ENCODE measurements at regions not wholly inside any gene's neighbourhood (a gene's known extent, or its start where the extent isn't known, plus 50 kb on each side); places are given as distances from the start of the nearest gene placed in this dataset.
"Not testable (repeated sequence)": the region's sequence is repeated elsewhere in the genome, so short reads cannot be mapped to it uniquely, and the experiment has no call there.

- POLR2A ChIA-PET: no interaction called here
- CTCF ChIA-PET: no interaction called here
- no peak overlapping the region for H3K4me3 Mint-ChIP-seq
- H3K9me3 Mint-ChIP-seq (ENCODE audit: insufficient read depth): peaks cover 4% of the 10 kb centered on the region
- DNase-seq (no peak), ATAC-seq (no peak)
- H3K27me3 Mint-ChIP-seq (ENCODE audit: low read depth): no peaks in the 10 kb centered on the region
- no peak overlapping the region for H3K27ac Mint-ChIP-seq
- H3K4me1 Mint-ChIP-seq (ENCODE audit: low read depth): no peaks in the 10 kb centered on the region
- no peaks in the 10 kb centered on the region for H3K36me3 Mint-ChIP-seq (ENCODE audit: low read depth)
These were observed 630.0 kb downstream of the TAF11L14 start for GRCh38 chr5:18264126-18264882.

GRCh38 chr5:18270635-18271338 is 636.5 kb downstream of the TAF11L14 start:
- H3K9me3 Mint-ChIP-seq (ENCODE audit: insufficient read depth): peaks cover 3% of the 10 kb centered on the region
- CTCF ChIA-PET: no interaction called here

DNA sequence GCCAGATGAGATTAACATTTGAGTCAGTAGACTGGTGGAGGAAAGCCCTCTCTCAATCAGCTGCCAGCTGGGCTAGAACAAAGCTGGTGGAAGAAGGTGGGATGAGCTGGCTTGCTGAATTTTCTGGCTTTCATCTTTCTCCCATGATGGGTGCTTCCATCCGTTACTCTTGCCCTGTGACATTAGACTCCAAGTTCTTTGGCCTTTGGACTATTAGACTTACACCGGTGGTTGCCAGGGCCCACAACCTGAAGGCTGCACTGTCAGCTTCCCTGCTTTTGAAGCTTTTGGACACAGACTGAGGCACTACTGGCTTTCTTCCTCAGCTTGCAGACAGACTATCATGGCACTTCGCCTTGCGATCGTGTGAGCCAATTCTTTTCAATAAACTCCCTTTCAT is 642.7 kb downstream of the TAF11L14 start:
- H3K27ac Mint-ChIP-seq: no peak overlapping the region
- H3K9me3 Mint-ChIP-seq (ENCODE audit: insufficient read depth): peaks cover 3% of the 10 kb centered on the region
- H3K36me3 Mint-ChIP-seq (ENCODE audit: low read depth): no peaks in the 10 kb centered on the region
- CTCF ChIA-PET: no interaction called here
- ATAC-seq: no peak
- H3K4me3 Mint-ChIP-seq: no peak overlapping the region
- H3K4me1 Mint-ChIP-seq (ENCODE audit: low read depth): no peaks in the 10 kb centered on the region
- POLR2A ChIA-PET: no interaction called here
- no peaks in the 10 kb centered on the region for H3K27me3 Mint-ChIP-seq (ENCODE audit: low read depth)
- DNase-seq: no peak

More at GRCh38 chr5:18270635-18271338, 636.5 kb downstream of the TAF11L14 start:
- Mint-ChIP-seq H3K27ac (no peak overlapping the region), H3K4me1 (ENCODE audit: low read depth) (no peaks in the 10 kb centered on the region), H3K36me3 (ENCODE audit: low read depth) (no peaks in the 10 kb centered on the region), H3K4me3 (no peak overlapping the region), H3K27me3 (ENCODE audit: low read depth) (no peaks in the 10 kb centered on the region)
- POLR2A ChIA-PET: no interaction called here
- ATAC-seq (no peak), DNase-seq (no peak)

DNA sequence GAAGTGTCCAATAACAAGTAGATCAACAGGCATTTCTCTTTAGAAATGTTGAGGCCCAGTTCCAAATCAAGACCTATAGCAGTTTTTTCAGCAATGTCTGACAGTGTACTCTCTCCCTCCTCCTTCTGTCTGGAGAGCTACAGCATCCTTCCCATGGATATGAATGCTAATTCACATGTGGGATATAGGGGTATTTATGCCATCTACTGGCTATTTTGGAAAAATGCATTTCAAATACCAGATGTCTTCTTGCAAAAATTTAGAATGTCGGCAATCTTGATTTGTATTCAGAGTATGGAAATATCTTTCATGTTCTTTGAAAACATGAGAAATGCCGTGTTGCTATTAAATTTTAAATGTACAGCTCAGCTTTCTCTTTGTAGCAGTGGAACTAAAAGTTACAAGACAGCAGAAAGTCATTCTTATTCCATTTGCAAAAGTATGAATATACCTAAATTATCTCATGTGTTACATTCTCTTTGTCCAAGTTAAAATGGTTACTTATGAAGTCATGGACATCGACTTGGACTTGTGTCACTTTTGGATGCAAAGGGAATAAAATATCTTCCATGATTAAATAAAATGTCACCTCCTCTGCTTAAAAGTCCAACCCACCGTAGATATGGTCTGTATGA is 647.8 kb downstream of the TAF11L14 start:
- no peaks in the 10 kb centered on the region for H3K4me1 Mint-ChIP-seq (ENCODE audit: low read depth)
- no peak overlapping the region for H3K27ac Mint-ChIP-seq
- no peaks in the 10 kb centered on the region for H3K27me3 Mint-ChIP-seq (ENCODE audit: low read depth)
- CTCF ChIA-PET: no interaction called here
- H3K9me3 Mint-ChIP-seq (ENCODE audit: insufficient read depth): peaks cover 4% of the 10 kb centered on the region
- no peak overlapping the region for H3K4me3 Mint-ChIP-seq
- no peaks in the 10 kb centered on the region for H3K36me3 Mint-ChIP-seq (ENCODE audit: low read depth)
- no peak for DNase-seq
- POLR2A ChIA-PET: no interaction called here
- no peak for ATAC-seq

- ATAC-seq: no peak
- H3K4me3 Mint-ChIP-seq: no peak overlapping the region
- H3K36me3 Mint-ChIP-seq (ENCODE audit: low read depth): no peaks in the 10 kb centered on the region
- no peaks in the 10 kb centered on the region for H3K4me1 Mint-ChIP-seq (ENCODE audit: low read depth)
- ChIA-PET POLR2A (no interaction called here), CTCF (no interaction called here)
- no peak overlapping the region for H3K27ac Mint-ChIP-seq
- no peak for DNase-seq
- no peaks in the 10 kb centered on the region for H3K27me3 Mint-ChIP-seq (ENCODE audit: low read depth)
- peaks cover 4% of the 10 kb centered on the region for H3K9me3 Mint-ChIP-seq (ENCODE audit: insufficient read depth)
These were observed 651.0 kb downstream of the TAF11L14 start for GRCh38 chr5:18285257-18285656.

DNA sequence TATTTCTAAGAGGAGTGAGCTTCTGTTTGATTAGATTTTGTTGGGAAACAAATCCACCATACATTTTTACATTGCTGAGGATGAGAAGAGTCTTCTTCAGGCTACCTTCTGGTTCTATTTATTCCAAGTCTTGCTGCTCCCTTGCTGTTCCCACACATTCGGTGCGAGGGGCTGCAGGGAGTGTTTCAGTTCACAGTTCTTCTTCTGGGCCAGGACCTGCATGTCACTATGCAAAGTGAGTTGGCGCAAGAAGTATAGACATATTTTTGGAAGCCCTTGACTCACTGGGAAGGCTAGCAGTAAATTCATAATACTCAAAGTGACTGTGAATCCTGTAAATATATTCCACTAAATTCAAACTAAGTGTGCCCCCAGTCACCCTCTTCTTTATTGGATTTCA is 657.9 kb downstream of the TAF11L14 start:
- Mint-ChIP-seq H3K36me3 (ENCODE audit: low read depth) (no peaks in the 10 kb centered on the region), H3K27ac (no peak overlapping the region), H3K9me3 (ENCODE audit: insufficient read depth) (no peaks in the 10 kb centered on the region), H3K27me3 (ENCODE audit: low read depth) (no peaks in the 10 kb centered on the region), H3K4me3 (no peak overlapping the region), H3K4me1 (ENCODE audit: low read depth) (no peaks in the 10 kb centered on the region)
- ATAC-seq (no peak), DNase-seq (no peak)
- ChIA-PET CTCF (no interaction called here), POLR2A (no interaction called here)

DNA sequence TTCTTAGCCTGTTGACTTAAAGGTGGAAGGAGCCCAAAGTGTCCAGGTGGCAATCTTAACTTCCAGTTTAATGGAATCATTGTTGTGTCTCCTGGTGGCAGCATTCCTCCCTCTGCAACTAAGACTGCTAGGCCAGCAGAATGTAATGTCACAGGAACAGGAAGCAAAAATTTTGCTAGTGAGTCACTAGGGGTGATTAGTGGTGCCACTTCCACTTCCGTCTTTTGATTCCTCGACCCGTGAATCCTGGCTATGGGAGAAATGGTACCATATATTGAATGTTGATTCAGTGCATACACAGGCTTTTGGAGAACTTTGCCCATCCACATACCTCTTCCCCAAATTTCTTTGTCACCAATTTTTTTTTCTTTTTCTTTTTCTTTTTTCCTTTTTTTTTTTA is 661.4 kb downstream of the TAF11L14 start:
- CTCF ChIA-PET; H3K27me3 Mint-ChIP-seq (ENCODE audit: low read depth); H3K4me3 Mint-ChIP-seq; ATAC-seq; H3K4me1 Mint-ChIP-seq (ENCODE audit: low read depth); DNase-seq; H3K27ac Mint-ChIP-seq; H3K36me3 Mint-ChIP-seq (ENCODE audit: low read depth); POLR2A ChIA-PET; H3K9me3 Mint-ChIP-seq (ENCODE audit: insufficient read depth): not testable (repeated sequence)

- CTCF ChIA-PET: no interaction called here
- POLR2A ChIA-PET: no interaction called here
- Mint-ChIP-seq H3K27me3 (ENCODE audit: low read depth) (no peaks in the 10 kb centered on the region), H3K9me3 (ENCODE audit: insufficient read depth) (no peaks in the 10 kb centered on the region), H3K36me3 (ENCODE audit: low read depth) (no peaks in the 10 kb centered on the region), H3K4me1 (ENCODE audit: low read depth) (no peaks in the 10 kb centered on the region), H3K27ac (no peak overlapping the region), H3K4me3 (no peak overlapping the region)
- no peak for DNase-seq
- ATAC-seq: no peak
These were observed 664.9 kb downstream of the TAF11L14 start for GRCh38 chr5:18299166-18299565.

GRCh38 chr5:18305288-18305924 is 671.1 kb downstream of the TAF11L14 start:
- no peaks in the 10 kb centered on the region for H3K4me1 Mint-ChIP-seq (ENCODE audit: low read depth)
- CTCF ChIA-PET: interaction anchor here (1.3 kb wide), 1 partner anchor 1089 kb away, joined by 4 read pairs; no protein-coding TSS in a partner anchor
- H3K4me3 Mint-ChIP-seq: no peak overlapping the region
- POLR2A ChIA-PET: no interaction called here
- no peak for DNase-seq
- no peak for ATAC-seq
- no peak overlapping the region for H3K27ac Mint-ChIP-seq
- H3K27me3 Mint-ChIP-seq (ENCODE audit: low read depth): no peaks in the 10 kb centered on the region
- no peaks in the 10 kb centered on the region for H3K9me3 Mint-ChIP-seq (ENCODE audit: insufficient read depth)
- no peaks in the 10 kb centered on the region for H3K36me3 Mint-ChIP-seq (ENCODE audit: low read depth)

- ChIA-PET CTCF (interaction anchor here (1.2 kb wide), 1 partner anchor 1095 kb away, joined by 4 read pairs; no protein-coding TSS in a partner anchor), POLR2A (no interaction called here)
- H3K4me3 Mint-ChIP-seq: no peak overlapping the region
- H3K27me3 Mint-ChIP-seq (ENCODE audit: low read depth): no peaks in the 10 kb centered on the region
- H3K36me3 Mint-ChIP-seq (ENCODE audit: low read depth): no peaks in the 10 kb centered on the region
- ATAC-seq (no peak), DNase-seq (no peak)
- H3K27ac Mint-ChIP-seq: no peak overlapping the region
- no peaks in the 10 kb centered on the region for H3K4me1 Mint-ChIP-seq (ENCODE audit: low read depth)
- H3K9me3 Mint-ChIP-seq (ENCODE audit: insufficient read depth): no peaks in the 10 kb centered on the region
These were observed 677.0 kb downstream of the TAF11L14 start for GRCh38 chr5:18311266-18311665.

GRCh38 chr5:18312016-18312415 is 677.8 kb downstream of the TAF11L14 start:
- Mint-ChIP-seq H3K4me3 (no peak overlapping the region), H3K27me3 (ENCODE audit: low read depth) (no peaks in the 10 kb centered on the region), H3K4me1 (ENCODE audit: low read depth) (no peaks in the 10 kb centered on the region), H3K36me3 (ENCODE audit: low read depth) (no peaks in the 10 kb centered on the region), H3K27ac (no peak overlapping the region), H3K9me3 (ENCODE audit: insufficient read depth) (no peaks in the 10 kb centered on the region)
- no peak for ATAC-seq
- ChIA-PET POLR2A (no interaction called here), CTCF (no interaction called here)
- DNase-seq: no peak

- CTCF ChIA-PET: interaction anchor here (1.4 kb wide), 1 partner anchor 1098 kb away, joined by 3 read pairs; no protein-coding TSS in a partner anchor
- no peak overlapping the region for H3K4me3 Mint-ChIP-seq
- POLR2A ChIA-PET: no interaction called here
These were observed 680.0 kb downstream of the TAF11L14 start for GRCh38 chr5:18314192-18314778.

More at GRCh38 chr5:18314192-18314778, 680.0 kb downstream of the TAF11L14 start:
- Mint-ChIP-seq H3K36me3 (ENCODE audit: low read depth) (no peaks in the 10 kb centered on the region), H3K27ac (no peak overlapping the region), H3K27me3 (ENCODE audit: low read depth) (no peaks in the 10 kb centered on the region), H3K4me1 (ENCODE audit: low read depth) (no peaks in the 10 kb centered on the region), H3K9me3 (ENCODE audit: insufficient read depth) (no peaks in the 10 kb centered on the region)
- ATAC-seq (no peak), DNase-seq (no peak)

Measured in activated CD8-positive, alpha-beta T cell treated with anti-CD3 and anti-CD28 coated beads, Interleukin-2, amount 10 ng/mL, durations not matched to agents 7 days and 5 days (primary cell).